ENCODE measurements at regions not wholly inside any gene's neighbourhood (a gene's known extent, or its start where the extent isn't known, plus 50 kb on each side); places are given as distances from the start of the nearest gene placed in this dataset.

DNA sequence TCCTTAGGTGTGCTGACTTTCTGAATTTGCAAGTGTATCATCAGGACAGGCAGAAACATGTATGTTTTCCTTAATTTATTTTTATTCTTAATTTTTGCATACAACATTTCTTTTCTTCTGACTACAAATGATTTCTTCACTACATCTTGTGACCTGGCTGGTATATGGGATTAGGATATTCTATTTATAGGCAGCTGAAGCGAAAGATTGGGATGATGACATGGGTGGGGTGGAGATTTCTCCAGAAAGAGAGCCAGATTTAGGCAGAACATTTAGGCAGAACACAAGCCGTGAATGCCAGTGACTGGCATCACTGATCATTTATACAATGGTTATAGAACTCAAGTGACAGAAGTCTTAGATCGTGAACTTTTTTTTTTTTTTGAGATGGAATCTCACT is 256.7 kb downstream of the KLF6 start:
- no peaks in the 10 kb centered on the region for H3K4me1 ChIP-seq (ENCODE audit: insufficient read depth, low read length, severe bottlenecking)
- no peaks in the 10 kb centered on the region for H3F3A ChIP-seq (ENCODE audit: insufficient read depth, low read length)
- no peak overlapping the region for H2AFZ ChIP-seq (ENCODE audit: low read length)
- no peak overlapping the region for H3K4me2 ChIP-seq (ENCODE audit: low read length)
- no peak overlapping the region for H3K27ac ChIP-seq (ENCODE audit: low read depth, low read length, poor library complexity, severe bottlenecking)
- no peak overlapping the region for H3K9ac ChIP-seq (ENCODE audit: low read length)
- no peak overlapping the region for H3K4me3 ChIP-seq (ENCODE audit: low read depth, low read length, poor library complexity, severe bottlenecking)
- H4K20me1 ChIP-seq (ENCODE audit: insufficient read depth, low read length) = no peaks in the 10 kb centered on the region
- H3K36me3 ChIP-seq (ENCODE audit: insufficient read depth, low read length) = no peaks in the 10 kb centered on the region
- TF ChIP-seq EZH2 (IDR thresholded peaks at IDR 0.05; ENCODE audit: borderline replicate concordance, low read length) = no peak
- TF ChIP-seq, protein P1, sequence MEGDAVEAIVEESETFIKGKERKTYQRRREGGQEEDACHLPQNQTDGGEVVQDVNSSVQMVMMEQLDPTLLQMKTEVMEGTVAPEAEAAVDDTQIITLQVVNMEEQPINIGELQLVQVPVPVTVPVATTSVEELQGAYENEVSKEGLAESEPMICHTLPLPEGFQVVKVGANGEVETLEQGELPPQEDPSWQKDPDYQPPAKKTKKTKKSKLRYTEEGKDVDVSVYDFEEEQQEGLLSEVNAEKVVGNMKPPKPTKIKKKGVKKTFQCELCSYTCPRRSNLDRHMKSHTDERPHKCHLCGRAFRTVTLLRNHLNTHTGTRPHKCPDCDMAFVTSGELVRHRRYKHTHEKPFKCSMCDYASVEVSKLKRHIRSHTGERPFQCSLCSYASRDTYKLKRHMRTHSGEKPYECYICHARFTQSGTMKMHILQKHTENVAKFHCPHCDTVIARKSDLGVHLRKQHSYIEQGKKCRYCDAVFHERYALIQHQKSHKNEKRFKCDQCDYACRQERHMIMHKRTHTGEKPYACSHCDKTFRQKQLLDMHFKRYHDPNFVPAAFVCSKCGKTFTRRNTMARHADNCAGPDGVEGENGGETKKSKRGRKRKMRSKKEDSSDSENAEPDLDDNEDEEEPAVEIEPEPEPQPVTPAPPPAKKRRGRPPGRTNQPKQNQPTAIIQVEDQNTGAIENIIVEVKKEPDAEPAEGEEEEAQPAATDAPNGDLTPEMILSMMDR (IDR thresholded peaks at IDR 0.05; ENCODE audit: low read length) = no peak
- H3K27me3 ChIP-seq (ENCODE audit: insufficient read depth, low read length) = no peaks in the 10 kb centered on the region
- H3K79me2 ChIP-seq (ENCODE audit: insufficient read depth, low read length) = no peaks in the 10 kb centered on the region
- H3K9me3 ChIP-seq (ENCODE audit: low read length) = no peaks in the 10 kb centered on the region
- no peaks in the 10 kb centered on the region for H3K9me2 ChIP-seq (ENCODE audit: low read depth, low read length)

DNA sequence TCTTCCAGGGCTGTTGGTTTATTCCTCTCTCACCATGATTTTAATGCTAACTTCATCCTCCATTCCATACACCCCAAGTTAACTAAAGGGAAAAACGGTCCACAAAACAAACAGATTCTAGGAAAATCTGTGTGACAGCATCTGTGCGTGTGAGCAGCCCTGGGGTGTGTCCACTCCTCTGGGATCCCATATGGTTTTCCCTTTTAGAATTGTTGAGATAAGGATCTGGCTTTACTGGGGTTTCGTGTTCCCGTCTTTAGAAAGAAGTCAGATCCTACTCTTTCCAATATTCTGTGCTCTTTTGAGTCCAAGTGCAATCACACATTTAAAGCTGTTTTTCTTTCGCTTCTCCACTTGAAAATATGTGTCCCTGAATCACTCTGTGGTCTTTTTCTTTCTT is 257.1 kb downstream of the KLF6 start:
- Histone ChIP-seq H3K4me2 (ENCODE audit: low read length) (no peak overlapping the region), H3K9ac (ENCODE audit: low read length) (no peak overlapping the region), H3K27me3 (ENCODE audit: insufficient read depth, low read length) (no peaks in the 10 kb centered on the region), H3K79me2 (ENCODE audit: insufficient read depth, low read length) (no peaks in the 10 kb centered on the region), H4K20me1 (ENCODE audit: insufficient read depth, low read length) (no peaks in the 10 kb centered on the region), H3K36me3 (ENCODE audit: insufficient read depth, low read length) (no peaks in the 10 kb centered on the region), H3K4me1 (ENCODE audit: insufficient read depth, low read length, severe bottlenecking) (no peaks in the 10 kb centered on the region), H3F3A (ENCODE audit: insufficient read depth, low read length) (no peaks in the 10 kb centered on the region), H3K9me3 (ENCODE audit: low read length) (no peaks in the 10 kb centered on the region), H3K4me3 (ENCODE audit: low read depth, low read length, poor library complexity, severe bottlenecking) (no peak overlapping the region), H2AFZ (ENCODE audit: low read length) (no peak overlapping the region), H3K27ac (ENCODE audit: low read depth, low read length, poor library complexity, severe bottlenecking) (no peak overlapping the region), H3K9me2 (ENCODE audit: low read depth, low read length) (no peaks in the 10 kb centered on the region)
- TF ChIP-seq EZH2 (IDR thresholded peaks at IDR 0.05; ENCODE audit: borderline replicate concordance, low read length) = no peak

DNA sequence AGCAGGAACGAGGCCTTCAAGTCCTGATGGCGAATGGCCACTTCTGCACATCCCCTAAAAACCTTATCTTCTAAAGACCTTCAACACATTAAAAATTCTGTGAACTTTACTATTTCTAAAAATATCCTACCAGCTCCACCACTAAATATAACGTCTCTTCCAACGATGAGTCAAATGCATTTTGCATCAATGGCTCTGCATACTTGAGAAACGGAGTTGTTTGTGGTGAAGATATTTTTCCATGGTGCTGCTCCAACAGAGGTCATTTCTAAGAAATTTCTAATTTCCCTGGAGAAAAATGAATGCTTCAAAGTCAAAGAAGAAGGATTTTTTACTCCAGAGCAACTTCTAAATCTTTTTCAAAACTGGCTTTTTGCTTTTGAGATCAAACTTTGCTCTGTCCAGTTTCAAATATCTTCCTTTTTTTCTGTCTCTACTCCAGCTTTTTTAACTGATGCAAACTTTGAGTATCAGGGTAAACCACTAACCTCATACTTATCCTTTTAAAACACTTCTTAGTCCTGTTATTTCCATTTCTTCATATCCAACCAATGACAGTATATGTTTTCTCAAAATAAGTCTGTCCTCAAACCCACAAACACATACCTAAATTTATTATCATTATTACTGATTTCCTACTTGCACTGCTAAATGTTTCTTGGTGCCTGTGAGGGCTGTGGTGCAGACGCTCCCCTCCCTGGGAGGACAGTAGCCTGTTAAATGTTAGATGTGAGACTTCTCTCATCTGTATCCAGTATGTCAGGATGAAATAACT is 258.1 kb downstream of the KLF6 start:
- H3K4me1 ChIP-seq (ENCODE audit: insufficient read depth, low read length, severe bottlenecking) = no peaks in the 10 kb centered on the region

More for the DNA sequence above, 258.1 kb downstream of the KLF6 start:
- H3K9ac ChIP-seq (ENCODE audit: low read length) = no peak overlapping the region
- H3K4me3 ChIP-seq (ENCODE audit: low read depth, low read length, poor library complexity, severe bottlenecking) = no peak overlapping the region
- no peaks in the 10 kb centered on the region for H3K36me3 ChIP-seq (ENCODE audit: insufficient read depth, low read length)
- H3K4me2 ChIP-seq (ENCODE audit: low read length) = no peak overlapping the region
- H4K20me1 ChIP-seq (ENCODE audit: insufficient read depth, low read length) = no peaks in the 10 kb centered on the region
- TF ChIP-seq, protein P1 (IDR thresholded peaks at IDR 0.05; ENCODE audit: low read length) = no peak
- no peak for TF ChIP-seq EZH2 (IDR thresholded peaks at IDR 0.05; ENCODE audit: borderline replicate concordance, low read length)
- H3K27me3 ChIP-seq (ENCODE audit: insufficient read depth, low read length) = no peaks in the 10 kb centered on the region
- H3K79me2 ChIP-seq (ENCODE audit: insufficient read depth, low read length) = no peaks in the 10 kb centered on the region
- no peaks in the 10 kb centered on the region for H3K9me2 ChIP-seq (ENCODE audit: low read depth, low read length)
- H3K9me3 ChIP-seq (ENCODE audit: low read length) = no peaks in the 10 kb centered on the region
- no peaks in the 10 kb centered on the region for H3F3A ChIP-seq (ENCODE audit: insufficient read depth, low read length)
- H2AFZ ChIP-seq (ENCODE audit: low read length) = no peak overlapping the region
- no peak overlapping the region for H3K27ac ChIP-seq (ENCODE audit: low read depth, low read length, poor library complexity, severe bottlenecking)
